B cell (primary cell): ENCODE measurements at regions not wholly inside any gene's neighbourhood (a gene's known extent, or its start where the extent isn't known, plus 50 kb on each side); places are given as distances from the start of the nearest gene placed in this dataset.

Experiments
- ATAC-seq: fragments of 200-7000 bp; cut with Tn5 transposase; one replicate; pipeline ENCODE4 v1.10.0; 2021; ENCODE audit warnings: low read depth, mild to moderate bottlenecking, moderate number of reproducible peaks, moderate library complexity
- CTCF ChIA-PET: fragments of 350-600 bp; sonication (Branson Sonifier 250); formaldehyde crosslinking; loops from one replicate; lab custom pipeline; 2021; ENCODE audit warnings: antibody characterized with exemption, inconsistent platforms; lab: Charles Lee
- POLR2A ChIA-PET: fragments of 350-600 bp; sonication (Branson Sonifier 250); formaldehyde crosslinking; loops from one replicate; lab custom pipeline; 2021; ENCODE audit warnings: antibody characterized with exemption; lab: Charles Lee
- DNase-seq: peaks from one replicate; pipeline ENCODE4 v3.0.0; 2013
- H2AFZ ChIP-seq: 2 replicates; pipeline ENCODE4 v1.6.1; 2012; ENCODE audit warnings: mild to moderate bottlenecking, low read depth, low read length; ENCODE audit not compliant: insufficient read depth, poor library complexity, severe bottlenecking
- H3K27ac ChIP-seq, 2 donors: 1 replicate in 1 of 2; 2 replicates in 1 of 2; pipeline ENCODE4 v1.5.1; 2012 to 2013; ENCODE audit warnings: low read length in 2 of 2, mild to moderate bottlenecking in 2 of 2, moderate library complexity in 1 of 2
- H3K27me3 ChIP-seq, 4 experiments: fragments of 200-600 bp in 1 of 4; sonication (generic) in 1 of 4; replicated peaks in 1 of 4; 1 replicate in 2 of 4; 2 replicates in 2 of 4; pipeline versions ENCODE4 v1.6.1 to v1.7.0; 2013 to 2016; ENCODE audit warnings: low read length in 3 of 4, mild to moderate bottlenecking in 2 of 4, mixed read lengths in 1 of 4, moderate library complexity in 1 of 4; ENCODE audit not compliant: insufficient read depth in 4 of 4, control insufficient read depth in 3 of 4; ENCODE audit errors: control extremely low read depth in 1 of 4
- H3K36me3 ChIP-seq, 2 experiments: replicated peaks in 1 of 2; 1 replicate in 1 of 2; 2 replicates in 1 of 2; pipeline versions ENCODE4 v1.6.1 to v1.7.1; 2013; ENCODE audit warnings: low read length in 1 of 2; ENCODE audit not compliant: insufficient read depth in 2 of 2, control insufficient read depth in 1 of 2; ENCODE audit errors: control extremely low read depth in 1 of 2, extremely low read depth in 1 of 2
- H3K4me1 ChIP-seq, 2 donors: fragments of 200-600 bp in 1 of 2; sonication (generic) in 1 of 2; 1 replicate in 1 of 2; 2 replicates in 1 of 2; pipeline versions ENCODE4 v1.5.1 to v1.6.1; 2013 to 2017; ENCODE audit warnings: low read length in 2 of 2; ENCODE audit not compliant: control insufficient read depth in 2 of 2, insufficient read depth in 2 of 2
- H3K4me2 ChIP-seq: replicated peaks from 2 replicates; pipeline ENCODE3; 2012; ENCODE audit warnings: mild to moderate bottlenecking, low read depth, low read length; ENCODE audit not compliant: poor library complexity, severe bottlenecking
- H3K4me3 ChIP-seq, 5 experiments: fragments of 200-600 bp in 1 of 5; sonication (generic) in 1 of 5; 1 replicate in 3 of 5; 2 replicates in 2 of 5; pipeline versions ENCODE4 v1.5.1 to v1.7.0; 2011 to 2016; ENCODE audit warnings: low read length in 4 of 5, mild to moderate bottlenecking in 4 of 5, low read depth in 2 of 5, control low read depth in 1 of 5, moderate library complexity in 1 of 5; ENCODE audit not compliant: insufficient read depth in 1 of 5; ENCODE audit errors: control extremely low read depth in 1 of 5, extremely low read depth in 1 of 5
- H3K79me2 ChIP-seq: fragments of 200-600 bp; sonication (generic); one replicate; pipeline ENCODE4 v1.6.0; 2016; ENCODE audit warnings: low read length; ENCODE audit not compliant: control insufficient read depth, insufficient read depth
- H3K9ac ChIP-seq: fragments of 200-600 bp; sonication (generic); 2 replicates; pipeline ENCODE4 v1.6.1; 2017; ENCODE audit warnings: mild to moderate bottlenecking, low read length, moderate library complexity
- H3K9me3 ChIP-seq, 3 donors: one replicate each; pipeline versions ENCODE4 v1.6.1 to v1.7.1; 2013; ENCODE audit warnings: low read length in 2 of 3; ENCODE audit not compliant: control insufficient read depth in 2 of 3, insufficient read depth in 1 of 3; ENCODE audit errors: control extremely low read depth in 1 of 3
- H4K20me1 ChIP-seq: 2 replicates; pipeline ENCODE4 v1.6.0; 2012; ENCODE audit warnings: mild to moderate bottlenecking, low read length; ENCODE audit not compliant: insufficient read depth, control insufficient read depth, poor library complexity, severe bottlenecking
- H3K27ac Mint-ChIP-seq: one replicate; pipeline ENCODE4 v1.8.0; 2021; ENCODE audit warnings: mixed read lengths
- H3K27me3 Mint-ChIP-seq: one replicate; pipeline ENCODE4 v1.8.0; 2021; ENCODE audit warnings: mixed read lengths
- H3K4me1 Mint-ChIP-seq: one replicate; pipeline ENCODE4 v1.8.0; 2021; ENCODE audit warnings: mixed read lengths
- H3K4me3 Mint-ChIP-seq: one replicate; pipeline ENCODE4 v1.8.0; 2021; ENCODE audit warnings: mixed read lengths
- H3K9me3 Mint-ChIP-seq: one replicate; pipeline ENCODE4 v1.8.0; 2022; ENCODE audit warnings: mixed read lengths; ENCODE audit not compliant: insufficient read depth
- EZH2 ChIP-seq: IDR thresholded peaks from 2 replicates; pipeline ENCODE4 v1.6.1; 2012; ENCODE audit warnings: borderline replicate concordance, low read depth, mild to moderate bottlenecking, moderate library complexity, low read length; ENCODE audit not compliant: insufficient read depth, poor library complexity, severe bottlenecking
- WGBS: methylation state at CpG from one replicate; pipeline ENCODE4 v1.1.5; 2013; ENCODE audit warnings: missing lambda C conversion rate; ENCODE audit not compliant: insufficient coverage; 5-methylcytosine and 5-hydroxymethylcytosine counted together
- intact Hi-C: fragments of 100-400 bp; cut with micrococcal nuclease; formaldehyde crosslinking; loops from one replicate; pipeline ENCODE4 v1.10.0; 2022
- TF ChIP-seq, protein P1 (sequence below): fragments of 200-600 bp; IDR thresholded peaks from one replicate; pipeline ENCODE4 v1.8.0; 2022; ENCODE audit warnings: antibody characterized with exemption, mild to moderate bottlenecking

DNA sequence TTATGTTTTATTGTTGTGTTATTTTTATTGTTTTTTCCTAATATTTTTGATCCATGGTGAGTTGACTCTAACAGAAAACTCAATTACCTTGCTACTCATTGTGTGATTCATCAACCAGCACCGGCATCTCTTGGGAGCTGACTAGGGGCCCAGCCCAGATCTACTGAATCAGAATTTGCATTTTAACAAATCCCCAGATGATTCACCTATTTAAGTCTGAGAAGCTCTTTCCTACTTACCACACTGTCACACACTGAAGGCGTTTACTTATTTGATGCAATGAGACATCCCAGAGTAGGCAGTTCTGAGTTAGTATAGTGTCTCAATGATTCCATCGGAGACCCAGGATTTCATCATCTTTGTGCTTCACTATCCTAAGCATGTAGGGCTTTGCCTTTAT lies 416.6 kb downstream of the RWDD3 start:
- no peak overlapping the region for H3K27ac ChIP-seq
- Mint-ChIP-seq H3K9me3 (peaks cover 6% of the 10 kb centered on the region), H3K4me1 (no peaks in the 10 kb centered on the region), H3K4me3 (no peak overlapping the region), H3K27me3 (no peaks in the 10 kb centered on the region), H3K27ac (no peak overlapping the region)
- H3K79me2 ChIP-seq, result no peaks in the 10 kb centered on the region
- no peak overlapping the region for H2AFZ ChIP-seq
- POLR2A ChIA-PET, result no interaction called here
- H4K20me1 ChIP-seq, result no peaks in the 10 kb centered on the region
- no peak overlapping the region for H3K9ac ChIP-seq
- no peak overlapping the region for H3K4me3 ChIP-seq
- ATAC-seq (no peak), DNase-seq (no peak)
- CTCF ChIA-PET, result no interaction called here
- H3K9me3 ChIP-seq, result peaks cover 0 to 2% (median 0%) of the 10 kb centered on the region in 3 donors
- WGBS, result 100% methylated on average over 1 of the region's 3 CpGs
- intact Hi-C loops, result no loop called here
- no peak overlapping the region for H3K4me2 ChIP-seq
- no peaks in the 10 kb centered on the region for H3K4me1 ChIP-seq
- no peaks in the 10 kb centered on the region for H3K36me3 ChIP-seq
- no peaks in the 10 kb centered on the region for H3K27me3 ChIP-seq
- TF ChIP-seq, protein P1, sequence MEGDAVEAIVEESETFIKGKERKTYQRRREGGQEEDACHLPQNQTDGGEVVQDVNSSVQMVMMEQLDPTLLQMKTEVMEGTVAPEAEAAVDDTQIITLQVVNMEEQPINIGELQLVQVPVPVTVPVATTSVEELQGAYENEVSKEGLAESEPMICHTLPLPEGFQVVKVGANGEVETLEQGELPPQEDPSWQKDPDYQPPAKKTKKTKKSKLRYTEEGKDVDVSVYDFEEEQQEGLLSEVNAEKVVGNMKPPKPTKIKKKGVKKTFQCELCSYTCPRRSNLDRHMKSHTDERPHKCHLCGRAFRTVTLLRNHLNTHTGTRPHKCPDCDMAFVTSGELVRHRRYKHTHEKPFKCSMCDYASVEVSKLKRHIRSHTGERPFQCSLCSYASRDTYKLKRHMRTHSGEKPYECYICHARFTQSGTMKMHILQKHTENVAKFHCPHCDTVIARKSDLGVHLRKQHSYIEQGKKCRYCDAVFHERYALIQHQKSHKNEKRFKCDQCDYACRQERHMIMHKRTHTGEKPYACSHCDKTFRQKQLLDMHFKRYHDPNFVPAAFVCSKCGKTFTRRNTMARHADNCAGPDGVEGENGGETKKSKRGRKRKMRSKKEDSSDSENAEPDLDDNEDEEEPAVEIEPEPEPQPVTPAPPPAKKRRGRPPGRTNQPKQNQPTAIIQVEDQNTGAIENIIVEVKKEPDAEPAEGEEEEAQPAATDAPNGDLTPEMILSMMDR, result no peak
- TF ChIP-seq EZH2, result no peak

GRCh38 chr1:95652423-95652965 lies 418.5 kb downstream of the RWDD3 start:
- Histone ChIP-seq H4K20me1 (no peaks in the 10 kb centered on the region), H3K4me1 (no peaks in the 10 kb centered on the region), H3K4me3 (no peak overlapping the region), H3K79me2 (no peaks in the 10 kb centered on the region), H3K9ac (no peak overlapping the region), H3K36me3 (no peaks in the 10 kb centered on the region), H3K9me3 (peaks cover 0 to 2% (median 0%) of the 10 kb centered on the region in 3 donors), H3K27me3 (no peaks in the 10 kb centered on the region), H3K4me2 (no peak overlapping the region), H3K27ac (no peak overlapping the region), H2AFZ (no peak overlapping the region)
- intact Hi-C loops, result no loop called here
- no peaks in the 10 kb centered on the region for H3K9me3 Mint-ChIP-seq
- CTCF ChIA-PET, result no interaction called here
- TF ChIP-seq EZH2, result no peak
- TF ChIP-seq, protein P1, result no peak
- POLR2A ChIA-PET, result no interaction called here
- 85% methylated on average over 5 of the region's 8 CpGs for WGBS
- ATAC-seq (no peak), DNase-seq (no peak)
- no peak overlapping the region for H3K27ac Mint-ChIP-seq
- H3K4me3 Mint-ChIP-seq, result no peak overlapping the region
- H3K4me1 Mint-ChIP-seq, result no peaks in the 10 kb centered on the region
- H3K27me3 Mint-ChIP-seq, result no peaks in the 10 kb centered on the region
